ENCODE measurements at regions not wholly inside any gene's neighbourhood (a gene's known extent, or its start where the extent isn't known, plus 50 kb on each side); places are given as distances from the start of the nearest gene placed in this dataset.

DNA sequence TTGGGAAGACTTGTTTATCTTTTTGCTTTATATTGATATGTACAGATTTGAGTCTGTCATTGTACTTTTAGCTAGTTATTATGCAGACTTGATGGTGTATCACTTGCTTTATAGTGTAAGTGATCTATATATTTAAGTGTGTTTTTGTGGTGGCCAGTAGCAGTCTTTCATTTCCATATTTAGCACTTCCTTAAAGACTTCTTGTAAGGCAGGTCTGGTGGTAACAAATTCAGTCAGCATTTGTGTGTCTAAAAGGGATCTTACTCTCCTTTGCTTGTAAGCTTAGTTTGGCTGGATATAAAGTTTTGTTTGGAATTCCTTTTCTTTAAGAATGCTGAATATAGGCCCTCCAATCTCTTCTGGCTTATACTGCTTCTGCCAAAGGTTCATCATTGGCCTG, 322.5 kb upstream of the EPHA6 start:
- H3K36me3 Mint-ChIP-seq (ENCODE audit: low read depth), result no peaks in the 10 kb centered on the region
- H3K9me3 Mint-ChIP-seq, result peaks cover 41% of the 10 kb centered on the region
- no peaks in the 10 kb centered on the region for H3K27me3 ChIP-seq (ENCODE audit: control insufficient read depth in 1 of 2, insufficient read depth in 2 of 2, low read length in 2 of 2)
- H3K27ac Mint-ChIP-seq, result no peak overlapping the region
- TF ChIP-seq, protein P1, sequence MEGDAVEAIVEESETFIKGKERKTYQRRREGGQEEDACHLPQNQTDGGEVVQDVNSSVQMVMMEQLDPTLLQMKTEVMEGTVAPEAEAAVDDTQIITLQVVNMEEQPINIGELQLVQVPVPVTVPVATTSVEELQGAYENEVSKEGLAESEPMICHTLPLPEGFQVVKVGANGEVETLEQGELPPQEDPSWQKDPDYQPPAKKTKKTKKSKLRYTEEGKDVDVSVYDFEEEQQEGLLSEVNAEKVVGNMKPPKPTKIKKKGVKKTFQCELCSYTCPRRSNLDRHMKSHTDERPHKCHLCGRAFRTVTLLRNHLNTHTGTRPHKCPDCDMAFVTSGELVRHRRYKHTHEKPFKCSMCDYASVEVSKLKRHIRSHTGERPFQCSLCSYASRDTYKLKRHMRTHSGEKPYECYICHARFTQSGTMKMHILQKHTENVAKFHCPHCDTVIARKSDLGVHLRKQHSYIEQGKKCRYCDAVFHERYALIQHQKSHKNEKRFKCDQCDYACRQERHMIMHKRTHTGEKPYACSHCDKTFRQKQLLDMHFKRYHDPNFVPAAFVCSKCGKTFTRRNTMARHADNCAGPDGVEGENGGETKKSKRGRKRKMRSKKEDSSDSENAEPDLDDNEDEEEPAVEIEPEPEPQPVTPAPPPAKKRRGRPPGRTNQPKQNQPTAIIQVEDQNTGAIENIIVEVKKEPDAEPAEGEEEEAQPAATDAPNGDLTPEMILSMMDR (IDR thresholded peaks at IDR 0.05), result no peak
- peaks cover 0 to 21% of the 10 kb centered on the region in 2 experiments for H3K9me3 ChIP-seq (ENCODE audit: control insufficient read depth in 1 of 2, insufficient read depth in 1 of 2, low read length in 2 of 2)
- H3K4me1 ChIP-seq (ENCODE audit: insufficient read depth, low read length), result no peaks in the 10 kb centered on the region
- ATAC-seq (ENCODE audit: poor library complexity), result no peak
- POLR2A ChIA-PET, result no interaction called here
- H3K4me3 Mint-ChIP-seq, result no peak overlapping the region
- no peaks in the 10 kb centered on the region for H3K4me1 Mint-ChIP-seq (ENCODE audit: low read depth)
- no peak overlapping the region for H3K4me3 ChIP-seq (ENCODE audit: low read length)
- H3K27ac ChIP-seq (ENCODE audit: low read depth in 1 of 2, low read length in 2 of 2), result no peak overlapping the region
- CTCF ChIA-PET, result no interaction called here
- DNase-seq, result no peak
- no peaks in the 10 kb centered on the region for H3K36me3 ChIP-seq (ENCODE audit: insufficient read depth, low read length)
- intact Hi-C loops (cut with DNase I, micrococcal nuclease), result no loop called here
- H3K27me3 Mint-ChIP-seq, result no peaks in the 10 kb centered on the region

DNA sequence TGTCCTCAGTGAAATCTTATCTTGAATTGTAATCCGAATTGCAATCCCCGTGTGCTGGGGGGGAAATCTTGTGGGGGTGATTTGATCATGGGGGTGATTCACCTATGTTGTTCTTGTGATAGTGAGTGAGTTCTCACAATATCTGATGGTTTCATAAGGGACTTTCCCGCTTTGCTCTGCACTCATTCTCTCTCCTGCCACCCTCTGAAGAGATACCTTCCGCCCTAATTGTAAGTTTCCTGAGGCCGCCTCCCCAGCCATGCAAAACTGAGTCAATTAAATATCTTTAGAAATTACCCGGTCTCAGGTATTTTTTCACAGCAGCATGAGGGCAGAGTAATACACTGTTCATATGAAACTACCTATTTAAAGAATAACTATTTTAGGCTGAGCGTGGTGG, 304.1 kb upstream of the EPHA6 start:
- peaks cover 0 to 3% of the 10 kb centered on the region in 2 experiments for H3K9me3 ChIP-seq (ENCODE audit: control insufficient read depth in 1 of 2, insufficient read depth in 1 of 2, low read length in 2 of 2)
- H3K27ac Mint-ChIP-seq, result no peak overlapping the region
- ChIA-PET POLR2A (no interaction called here), CTCF (no interaction called here)
- peaks cover 5% of the 10 kb centered on the region for H3K9me3 Mint-ChIP-seq
- DNase-seq (no peak), ATAC-seq (ENCODE audit: poor library complexity) (no peak)
- intact Hi-C loops (cut with DNase I, micrococcal nuclease), result no loop called here
- H3K4me1 Mint-ChIP-seq (ENCODE audit: low read depth), result no peaks in the 10 kb centered on the region
- no peaks in the 10 kb centered on the region for H3K36me3 ChIP-seq (ENCODE audit: insufficient read depth, low read length)
- TF ChIP-seq, protein P1 (IDR thresholded peaks at IDR 0.05), result no peak
- H3K36me3 Mint-ChIP-seq (ENCODE audit: low read depth), result no peaks in the 10 kb centered on the region
- H3K27ac ChIP-seq (ENCODE audit: low read depth in 1 of 2, low read length in 2 of 2), result no peak overlapping the region
- H3K4me3 Mint-ChIP-seq, result no peak overlapping the region
- H3K27me3 ChIP-seq (ENCODE audit: control insufficient read depth in 1 of 2, insufficient read depth in 2 of 2, low read length in 2 of 2), result no peaks in the 10 kb centered on the region
- no peak overlapping the region for H3K4me3 ChIP-seq (ENCODE audit: low read length)
- no peaks in the 10 kb centered on the region for H3K27me3 Mint-ChIP-seq
- H3K4me1 ChIP-seq (ENCODE audit: insufficient read depth, low read length), result no peaks in the 10 kb centered on the region

DNA sequence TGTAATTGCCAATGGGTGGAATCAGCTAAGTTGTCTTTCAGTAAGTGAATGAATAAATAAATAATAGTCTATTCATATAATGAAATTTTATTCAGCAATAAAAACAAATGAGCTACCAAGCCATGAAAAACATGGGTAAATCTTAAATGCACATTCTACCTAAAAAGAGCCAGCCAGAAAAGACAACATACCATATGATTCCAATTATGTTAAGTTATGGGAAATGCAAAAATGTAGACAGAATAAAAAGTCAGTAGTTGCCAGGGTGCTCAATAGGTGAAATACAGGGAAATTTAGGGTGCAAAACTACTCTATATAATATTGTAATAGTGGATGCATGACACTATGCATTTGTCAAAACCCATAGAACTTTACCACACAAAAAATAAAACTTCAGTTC, 277.2 kb upstream of the EPHA6 start:
- intact Hi-C loops (cut with DNase I, micrococcal nuclease), result no loop called here
- Mint-ChIP-seq H3K4me1 (ENCODE audit: low read depth) (no peaks in the 10 kb centered on the region), H3K27ac (no peak overlapping the region), H3K4me3 (no peak overlapping the region), H3K9me3 (peaks cover 7% of the 10 kb centered on the region), H3K36me3 (ENCODE audit: low read depth) (no peaks in the 10 kb centered on the region), H3K27me3 (no peaks in the 10 kb centered on the region)
- Histone ChIP-seq H3K27ac (ENCODE audit: low read depth in 1 of 2, low read length in 2 of 2) (no peak overlapping the region), H3K4me1 (ENCODE audit: insufficient read depth, low read length) (no peaks in the 10 kb centered on the region), H3K27me3 (ENCODE audit: control insufficient read depth in 1 of 2, insufficient read depth in 2 of 2, low read length in 2 of 2) (no peaks in the 10 kb centered on the region), H3K9me3 (ENCODE audit: control insufficient read depth in 1 of 2, insufficient read depth in 1 of 2, low read length in 2 of 2) (peaks cover 0 to 4% of the 10 kb centered on the region in 2 experiments), H3K36me3 (ENCODE audit: insufficient read depth, low read length) (no peaks in the 10 kb centered on the region), H3K4me3 (ENCODE audit: low read length) (no peak overlapping the region)
- ChIA-PET POLR2A (no interaction called here), CTCF (no interaction called here)
- DNase-seq (no peak), ATAC-seq (ENCODE audit: poor library complexity) (no peak)
- TF ChIP-seq, protein P1 (IDR thresholded peaks at IDR 0.05), result no peak

All from CD4-positive, alpha-beta T cell (primary cell).